K562 (cell line): ENCODE measurements at regions not wholly inside any gene's neighbourhood (a gene's known extent, or its start where the extent isn't known, plus 50 kb on each side); places are given as distances from the start of the nearest gene placed in this dataset.

Source experiments
- ATAC-seq: fragments of 200-7000 bp; cut with Tn5 transposase; 3 replicates; pipeline ENCODE4 v1.9.1; 2020; ENCODE audit warnings: moderate library complexity
- BruUV-seq: library from RNA; stranded (reverse); fragments of 400-500 nt; replicated peaks from 2 replicates; lab custom pipeline; 2021; lab: Mats Ljungman, UMichigan
- CTCF ChIA-PET: fragments of 300-600 bp; formaldehyde crosslinking; extraction: SDS; loops from one replicate; lab custom pipeline; 2021; ENCODE audit warnings: low intra/inter-chr PET ratio; lab: Yijun Ruan, JAX
- POLR2A ChIA-PET: fragments of 300-600, 350-650 bp; sonication (Branson Sonifier 250); formaldehyde crosslinking; extraction: SDS; loops from one replicate; lab custom pipeline; 2021; ENCODE audit warnings: antibody characterized with exemption, inconsistent platforms; lab: Yijun Ruan, JAX
- DNase-seq, 4 experiments: peaks; one replicate each; pipeline versions ENCODE4 v3.0.0 to v3.0.0-alpha.2; 2011 to 2018; ENCODE audit warnings: low spot score in 3 of 4, mixed read lengths in 3 of 4; ENCODE audit errors: extremely low read depth in 1 of 4
- FAIRE-seq: peaks from 2 replicates; lab custom pipeline; 2011; peaks lifted over from hg19 to GRCh38; lab: Jason Lieb, UNC
- H2AFZ ChIP-seq: 2 replicates; pipeline ENCODE4 v1.6.0; 2011; ENCODE audit warnings: low read depth, low read length, control low read depth, inconsistent platforms
- H3K27ac ChIP-seq: fragments of 200-600 bp; 3 replicates; pipeline ENCODE4 v1.8.0; 2011; ENCODE audit warnings: low read depth, mild to moderate bottlenecking, control low read depth, inconsistent platforms, low read length, moderate library complexity, mixed read lengths; ENCODE audit errors: extremely low read depth
- H3K27me3 ChIP-seq, 2 experiments: fragments of 300-600 bp in 1 of 2; 2 replicates in 1 of 2; 3 replicates in 1 of 2; pipeline versions ENCODE4 v1.6.0 to v1.8.0; 2011; ENCODE audit warnings: inconsistent platforms in 2 of 2, low read length in 2 of 2, mild to moderate bottlenecking in 1 of 2, mixed read lengths in 1 of 2, moderate library complexity in 1 of 2; ENCODE audit not compliant: control insufficient read depth in 2 of 2, insufficient read depth in 2 of 2
- H3K36me3 ChIP-seq: fragments of 300-600 bp; 3 replicates; pipeline ENCODE4 v1.8.0; 2011; ENCODE audit warnings: mild to moderate bottlenecking, low read length, inconsistent platforms; ENCODE audit not compliant: control insufficient read depth, insufficient read depth
- H3K4me1 ChIP-seq, 2 experiments: fragments of 200-600 bp in 1 of 2; replicated peaks in 1 of 2; 2 replicates in 1 of 2; 3 replicates in 1 of 2; pipeline versions ENCODE4 v1.5.1 to v1.8.0; 2011; ENCODE audit warnings: inconsistent platforms in 2 of 2, low read length in 2 of 2, mild to moderate bottlenecking in 1 of 2, mixed read lengths in 1 of 2, moderate library complexity in 1 of 2; ENCODE audit not compliant: control insufficient read depth in 2 of 2, insufficient read depth in 2 of 2
- H3K4me2 ChIP-seq: 2 replicates; pipeline ENCODE4 v1.6.1; 2011; ENCODE audit warnings: low read length, control low read depth, inconsistent platforms, mixed read lengths; ENCODE audit not compliant: insufficient read depth
- H3K4me3 ChIP-seq: fragments of 200-600 bp; sonication (generic), shearing (Covaris generic); 2 replicates; pipeline ENCODE4 v1.5.1; 2016; ENCODE audit warnings: control low read depth, inconsistent platforms
- H3K79me2 ChIP-seq: fragments of 200-600 bp; 3 replicates; pipeline ENCODE4 v1.8.0; 2011; ENCODE audit warnings: low read length, inconsistent platforms; ENCODE audit not compliant: control insufficient read depth, insufficient read depth
- H3K9ac ChIP-seq, 2 experiments: 2 replicates each; pipeline versions ENCODE4 v1.6.0 to v1.6.1; 2011; ENCODE audit warnings: low read depth in 2 of 2, low read length in 2 of 2, control low read depth in 1 of 2, inconsistent platforms in 1 of 2, mild to moderate bottlenecking in 1 of 2, mixed read lengths in 1 of 2; ENCODE audit not compliant: insufficient read depth in 1 of 2
- H3K9me1 ChIP-seq: one replicate; pipeline ENCODE4 v1.6.0; 2011; ENCODE audit warnings: inconsistent platforms, mild to moderate bottlenecking, low read length, moderate library complexity; ENCODE audit not compliant: control insufficient read depth, insufficient read depth
- H3K9me3 ChIP-seq: replicated peaks from 2 replicates; pipeline ENCODE4 v1.5.1; 2011; ENCODE audit warnings: low read depth, low read length, inconsistent platforms; ENCODE audit not compliant: control insufficient read depth, insufficient read depth
- H4K20me1 ChIP-seq: replicated peaks from 2 replicates; pipeline ENCODE4 v1.6.1; 2011; ENCODE audit warnings: low read length, inconsistent platforms, mixed read lengths; ENCODE audit not compliant: control insufficient read depth, insufficient read depth
- DACH1 ChIP-seq: fragments of 450-650 bp; IDR thresholded peaks from 2 replicates; pipeline ENCODE4 v1.6.1; 2018; ENCODE audit not compliant: partially characterized antibody
- ETV5 ChIP-seq: sonication (generic); formaldehyde crosslinking; IDR thresholded peaks from 2 replicates; pipeline ENCODE4 v1.4.0; 2020; ENCODE audit warnings: low read depth, mild to moderate bottlenecking, missing genetic modification reagents
- PHF21A ChIP-seq: fragments of 450-650 bp; IDR thresholded peaks from 2 replicates; pipeline ENCODE4 v1.6.1; 2017; ENCODE audit warnings: low read depth, borderline replicate concordance
- SAFB ChIP-seq: fragments of 200-400 bp; formaldehyde crosslinking; IDR thresholded peaks from 2 replicates; pipeline ENCODE4 v1.6.1; 2017; ENCODE audit warnings: low read depth, low read length, borderline replicate concordance
- SMAD2 ChIP-seq: fragments of 150-350 bp; IDR thresholded peaks from 2 replicates; pipeline ENCODE4 v1.6.1; 2014; ENCODE audit warnings: low read depth, mild to moderate bottlenecking, low read length
- SMAD3 ChIP-seq: fragments of 450-650 bp; formaldehyde crosslinking; conservative IDR thresholded peaks from 2 replicates; pipeline ENCODE4 v1.4.0; 2020; ENCODE audit warnings: mild to moderate bottlenecking
- SMARCE1 ChIP-seq: fragments of 450-650 bp; IDR thresholded peaks from 2 replicates; pipeline ENCODE4 v1.7.1; 2016; ENCODE audit warnings: mild to moderate bottlenecking
- ZKSCAN8 ChIP-seq: fragments of 200-800 bp; sonication (Bioruptor generic); IDR thresholded peaks from 2 replicates; pipeline ENCODE4 v1.6.1; 2016; ENCODE audit warnings: missing genetic modification characterization, missing compliant biosample characterization
- WGBS: fragments of 100-300 bp; shearing (Covaris generic); methylation state at CpG from one replicate; pipeline ENCODE4 v1.1.6; 2016; ENCODE audit warnings: low coverage, mixed read lengths; ENCODE audit not compliant: insufficient coverage; ENCODE audit errors: missing lambda C conversion rate; 5-methylcytosine and 5-hydroxymethylcytosine counted together
- in situ Hi-C: fragments of 300-500 bp; cut with MboI; formaldehyde crosslinking; loops from 4 replicates; pipeline ENCODE4 v1.15.0; 2018; ENCODE audit warnings: inconsistent platforms, mixed read lengths
- intact Hi-C: fragments of 100-400 bp; cut with micrococcal nuclease; formaldehyde crosslinking; loops from 2 replicates; pipeline ENCODE4 v1.14.2; 2022
- TF ChIP-seq, protein P1 (sequence below): fragments of 450-650 bp; formaldehyde crosslinking; IDR thresholded peaks from 2 replicates; pipeline ENCODE4 v1.4.0; 2020; ENCODE audit warnings: mild to moderate bottlenecking, moderate library complexity
- TF ChIP-seq, protein P2 (sequence below), 2 experiments: fragments of 450-650 bp in 1 of 2; sonication (generic) in 1 of 2; formaldehyde crosslinking; conservative IDR thresholded peaks; 2 replicates each; pipeline versions ENCODE4 v1.4.0 to v1.8.1; 2020 to 2022; ENCODE audit warnings: mild to moderate bottlenecking in 1 of 2, missing genetic modification reagents in 1 of 2

DNA sequence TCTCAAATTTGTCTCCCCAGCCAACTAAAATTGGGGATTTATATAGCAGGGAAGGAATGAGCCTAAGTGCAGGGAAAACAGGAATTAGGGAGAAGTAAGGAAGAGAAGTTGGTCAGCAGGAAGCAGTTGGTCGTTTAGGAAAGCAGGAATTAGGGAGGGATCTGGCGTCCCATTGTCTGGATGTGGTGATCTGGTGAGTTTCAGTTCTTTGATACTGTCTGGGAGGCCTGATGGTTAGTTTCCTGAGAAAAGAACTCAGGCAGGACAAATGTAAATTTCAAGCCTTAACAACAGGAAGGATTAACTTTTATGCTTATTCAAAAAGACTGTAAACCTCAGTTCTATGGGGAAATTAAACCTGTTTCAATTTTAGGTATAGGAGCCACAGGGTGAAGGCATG, 116.2 kb upstream of the PRL start (continued):
- TF ChIP-seq SMAD3 = no peak
- TF ChIP-seq, protein P1, sequence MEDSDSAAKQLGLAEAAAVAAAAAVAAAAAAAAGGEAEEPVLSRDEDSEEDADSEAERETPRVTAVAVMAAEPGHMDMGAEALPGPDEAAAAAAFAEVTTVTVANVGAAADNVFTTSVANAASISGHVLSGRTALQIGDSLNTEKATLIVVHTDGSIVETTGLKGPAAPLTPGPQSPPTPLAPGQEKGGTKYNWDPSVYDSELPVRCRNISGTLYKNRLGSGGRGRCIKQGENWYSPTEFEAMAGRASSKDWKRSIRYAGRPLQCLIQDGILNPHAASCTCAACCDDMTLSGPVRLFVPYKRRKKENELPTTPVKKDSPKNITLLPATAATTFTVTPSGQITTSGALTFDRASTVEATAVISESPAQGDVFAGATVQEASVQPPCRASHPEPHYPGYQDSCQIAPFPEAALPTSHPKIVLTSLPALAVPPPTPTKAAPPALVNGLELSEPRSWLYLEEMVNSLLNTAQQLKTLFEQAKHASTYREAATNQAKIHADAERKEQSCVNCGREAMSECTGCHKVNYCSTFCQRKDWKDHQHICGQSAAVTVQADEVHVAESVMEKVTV (CRISPR knock-in tag) = no peak
- no peak for TF ChIP-seq ETV5 (CRISPR knock-in tag)
- TF ChIP-seq ZKSCAN8 (CRISPR knock-in tag) = no peak
- TF ChIP-seq SAFB = no peak
- TF ChIP-seq DACH1 = no peak

DNA sequence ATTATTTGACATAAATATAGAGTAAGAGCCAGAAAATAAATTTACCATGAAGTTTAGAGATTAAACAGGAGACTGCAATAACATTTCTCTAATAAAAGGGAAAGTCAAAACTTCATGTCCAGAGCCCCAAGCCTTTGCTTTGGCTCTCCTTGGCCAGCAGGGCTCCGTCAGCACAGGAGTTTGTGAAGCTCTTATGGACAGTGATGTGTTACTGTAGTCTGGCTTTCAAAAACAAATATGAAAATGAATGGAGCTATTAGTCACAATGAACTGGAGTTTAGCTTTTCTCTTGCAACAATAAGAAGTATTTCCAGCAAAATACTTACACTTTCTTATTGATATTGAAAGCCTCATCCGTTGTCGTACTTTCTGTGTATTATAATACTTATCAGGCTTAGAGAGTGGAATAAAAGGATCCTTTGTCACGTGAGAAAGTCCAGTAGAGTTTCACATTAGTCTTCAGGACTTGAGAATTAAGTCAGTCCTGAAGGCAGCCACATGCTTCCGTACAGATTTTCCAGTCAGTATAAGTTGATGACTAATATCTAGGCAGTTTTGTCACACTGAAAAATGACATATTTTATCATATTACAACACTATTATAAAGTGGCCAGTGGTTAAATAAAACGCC, 117.0 kb upstream of the PRL start:
- 4% methylated on average over 6 of the region's 6 CpGs for WGBS
- CTCF ChIA-PET = no interaction called here
- TF ChIP-seq PHF21A (no peak), SMAD2 (no peak), SMARCE1 (no peak)
- TF ChIP-seq, protein P2, sequence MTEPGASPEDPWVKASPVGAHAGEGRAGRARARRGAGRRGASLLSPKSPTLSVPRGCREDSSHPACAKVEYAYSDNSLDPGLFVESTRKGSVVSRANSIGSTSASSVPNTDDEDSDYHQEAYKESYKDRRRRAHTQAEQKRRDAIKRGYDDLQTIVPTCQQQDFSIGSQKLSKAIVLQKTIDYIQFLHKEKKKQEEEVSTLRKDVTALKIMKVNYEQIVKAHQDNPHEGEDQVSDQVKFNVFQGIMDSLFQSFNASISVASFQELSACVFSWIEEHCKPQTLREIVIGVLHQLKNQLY (CRISPR knock-in tag; conservative IDR thresholded peaks at IDR 0.05) = no peak

More for the DNA sequence above, 117.0 kb upstream of the PRL start:
- no peak for DNase-seq
- Histone ChIP-seq H3K27me3 (no peaks in the 10 kb centered on the region), H3K4me2 (no peak overlapping the region), H3K4me1 (no peaks in the 10 kb centered on the region), H3K79me2 (no peaks in the 10 kb centered on the region), H4K20me1 (no peaks in the 10 kb centered on the region), H3K4me3 (no peak overlapping the region), H3K9ac (no peak overlapping the region), H3K36me3 (no peaks in the 10 kb centered on the region), H3K9me3 (no peaks in the 10 kb centered on the region), H3K9me1 (no peaks in the 10 kb centered on the region), H3K27ac (no peak overlapping the region), H2AFZ (no peak overlapping the region)
- no peak for ATAC-seq
- intact Hi-C loops (no loop called here), in situ Hi-C loops (no loop called here)
- no TSS peak for BruUV-seq
- no peak for FAIRE-seq
- POLR2A ChIA-PET = no interaction called here
